Loucy (cell line): ENCODE measurements at regions not wholly inside any gene's neighbourhood (a gene's known extent, or its start where the extent isn't known, plus 50 kb on each side); places are given as distances from the start of the nearest gene placed in this dataset.

Source experiments
- CTCF ChIP-seq: fragments of 200-600 bp; sonication (generic); conservative IDR thresholded peaks from 2 replicates; pipeline ENCODE4 v1.5.1; 2014; ENCODE audit warnings: mild to moderate bottlenecking, antibody characterized with exemption, low read length
- EZH2phosphoT487 ChIP-seq: fragments of 200-600 bp; IDR thresholded peaks from 2 replicates; pipeline ENCODE4 v1.6.1; 2018; ENCODE audit warnings: antibody characterized with exemption, mild to moderate bottlenecking, moderate library complexity, borderline replicate concordance

- TF ChIP-seq EZH2phosphoT487 (no peak), CTCF (peak; percentile 59)
Measured at GRCh38 chr9:71490810-71491209, 277.5 kb downstream of the CEMIP2 start.
